NCI-H1417 treated with DMSO at 0.1 percent for 48 hours (cell line): ENCODE measurements at regions not wholly inside any gene's neighbourhood (a gene's known extent, or its start where the extent isn't known, plus 50 kb on each side); places are given as distances from the start of the nearest gene placed in this dataset.

Source experiments
- DNase-seq: peaks from one replicate; lab custom pipeline; 2025; lab: John Stamatoyannopoulos, UW

- no peak for DNase-seq
These were observed 799.5 kb downstream of the QKI start for GRCh38 chr6:164214066-164214465.

GRCh38 chr6:164211254-164211653, 796.7 kb downstream of the QKI start:
- DNase-seq, result no peak

- DNase-seq, result no peak
These were observed 796.3 kb downstream of the QKI start for GRCh38 chr6:164210783-164211182.

GRCh38 chr6:164210323-164210722, 795.8 kb downstream of the QKI start:
- DNase-seq, result no peak

GRCh38 chr6:164208371-164208770, 793.9 kb downstream of the QKI start:
- DNase-seq, result no peak

GRCh38 chr6:164206807-164207423, 792.4 kb downstream of the QKI start:
- DNase-seq, result no peak

GRCh38 chr6:164200071-164200470, 785.6 kb downstream of the QKI start:
- no peak for DNase-seq

GRCh38 chr6:164195942-164196281, 781.4 kb downstream of the QKI start:
- no peak for DNase-seq

- DNase-seq, result no peak
These were observed 780.9 kb downstream of the QKI start for GRCh38 chr6:164195278-164195941.

GRCh38 chr6:164188861-164189260, 774.3 kb downstream of the QKI start:
- no peak for DNase-seq

GRCh38 chr6:164185471-164185871, 771.0 kb downstream of the QKI start:
- peak; percentile 94 for DNase-seq

- DNase-seq, result no peak
These were observed 769.9 kb downstream of the QKI start for GRCh38 chr6:164184410-164184809.

GRCh38 chr6:164183556-164184123, 769.1 kb downstream of the QKI start:
- no peak for DNase-seq

- no peak for DNase-seq
These were observed 764.3 kb downstream of the QKI start for GRCh38 chr6:164178679-164179332.

- DNase-seq, result no peak
These were observed 754.8 kb downstream of the QKI start for GRCh38 chr6:164169355-164169754.

GRCh38 chr6:164168595-164168994, 754.1 kb downstream of the QKI start:
- no peak for DNase-seq

- DNase-seq, result no peak
These were observed 753.4 kb downstream of the QKI start for GRCh38 chr6:164167873-164168405.

- DNase-seq, result no peak
These were observed 752.5 kb downstream of the QKI start for GRCh38 chr6:164166996-164167395.

GRCh38 chr6:164166515-164166914, 752.0 kb downstream of the QKI start:
- no peak for DNase-seq

GRCh38 chr6:164164876-164165275, 750.4 kb downstream of the QKI start:
- DNase-seq, result no peak

- DNase-seq, result no peak
These were observed 748.7 kb downstream of the QKI start for GRCh38 chr6:164163239-164163638.

- no peak for DNase-seq
These were observed 744.5 kb downstream of the QKI start for GRCh38 chr6:164159061-164159460.

- DNase-seq, result no peak
These were observed 740.1 kb downstream of the QKI start for GRCh38 chr6:164154588-164154987.
